Osteoblast (primary cell): ENCODE measurements at regions not wholly inside any gene's neighbourhood (a gene's known extent, or its start where the extent isn't known, plus 50 kb on each side); places are given as distances from the start of the nearest gene placed in this dataset.

ENCODE experiments used
- DNase-seq: peaks from one replicate; pipeline ENCODE4 v3.0.0; 2011; ENCODE audit warnings: low spot score, mixed read lengths; ENCODE audit not compliant: insufficient read length; ENCODE audit errors: missing footprints
- H2AFZ ChIP-seq: 2 replicates; pipeline ENCODE4 v1.6.0; 2011; ENCODE audit warnings: mild to moderate bottlenecking, low read length
- H3K27ac ChIP-seq: 2 replicates; pipeline ENCODE4 v1.5.1; 2011; ENCODE audit warnings: mild to moderate bottlenecking, low read depth, low read length, moderate library complexity
- H3K27me3 ChIP-seq: 2 replicates; pipeline ENCODE4 v1.6.0; 2012; ENCODE audit warnings: mild to moderate bottlenecking, control low read depth, inconsistent platforms, low read length, moderate library complexity; ENCODE audit not compliant: insufficient read depth
- H3K36me3 ChIP-seq: 2 replicates; pipeline ENCODE4 v1.5.1; 2011; ENCODE audit warnings: mild to moderate bottlenecking, low read length, control low read depth, moderate library complexity; ENCODE audit not compliant: insufficient read depth
- H3K4me1 ChIP-seq: 2 replicates; pipeline ENCODE4 v1.5.1; 2011; ENCODE audit warnings: mild to moderate bottlenecking, low read length, control low read depth, moderate library complexity; ENCODE audit not compliant: insufficient read depth
- H3K4me2 ChIP-seq: 2 replicates; pipeline ENCODE4 v1.6.0; 2011; ENCODE audit warnings: mild to moderate bottlenecking, low read length; ENCODE audit not compliant: insufficient read depth
- H3K4me3 ChIP-seq: fragments of 200-600 bp; sonication (generic); 3 replicates; pipeline ENCODE4 v1.5.1; 2012; ENCODE audit warnings: mild to moderate bottlenecking, low read length, inconsistent platforms; ENCODE audit not compliant: insufficient read depth
- H3K79me2 ChIP-seq: 2 replicates; pipeline ENCODE4 v1.6.0; 2012; ENCODE audit warnings: mild to moderate bottlenecking, low read length, control low read depth, inconsistent platforms; ENCODE audit not compliant: insufficient read depth
- H3K9me3 ChIP-seq: 2 replicates; pipeline ENCODE4 v1.5.1; 2011; ENCODE audit warnings: low read depth, low read length, control low read depth
- H4K20me1 ChIP-seq: 2 replicates; pipeline ENCODE4 v1.6.0; 2012; ENCODE audit warnings: mild to moderate bottlenecking, low read length, control low read depth; ENCODE audit not compliant: insufficient read depth
- TF ChIP-seq, protein P1 (sequence below): IDR thresholded peaks from 2 replicates; pipeline ENCODE4 v1.5.1; 2011; ENCODE audit warnings: mild to moderate bottlenecking, low read depth, low read length, moderate library complexity; ENCODE audit errors: extremely low read depth

DNA sequence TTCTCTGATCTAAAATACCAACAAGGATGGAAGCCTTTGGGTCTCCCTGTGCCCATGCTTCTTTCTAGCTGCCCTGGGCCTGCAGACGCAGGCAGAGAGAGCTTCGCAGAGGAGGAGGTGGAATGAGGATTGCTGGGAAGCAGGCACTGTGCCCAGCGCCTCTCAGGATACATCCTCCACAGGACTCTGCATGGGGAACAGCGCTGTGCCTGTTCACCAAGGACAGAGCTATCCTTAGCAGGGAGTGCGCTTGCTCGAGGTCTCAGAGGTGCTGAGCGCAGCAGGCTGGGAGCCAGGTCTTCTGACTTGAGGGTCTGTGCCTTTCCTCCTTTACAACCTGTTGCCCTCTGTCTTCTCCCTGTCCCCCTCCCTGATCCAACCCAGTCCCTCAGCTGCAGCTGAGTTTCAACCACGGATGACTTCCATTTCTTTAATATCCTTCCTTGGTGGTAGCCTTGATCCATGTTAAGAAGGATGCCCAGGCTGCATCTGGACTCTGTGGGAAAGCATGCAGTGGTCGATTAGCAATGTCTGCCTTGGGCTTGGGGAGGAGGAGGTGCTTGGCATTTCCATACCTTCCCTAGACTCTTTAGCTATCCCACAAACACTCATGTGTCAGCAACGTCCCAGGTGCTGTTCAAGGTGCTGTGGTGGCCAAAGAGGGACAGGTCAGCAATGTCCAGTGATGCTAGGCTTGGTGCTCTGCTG is 219.6 kb upstream of the GPR26 start:
- TF ChIP-seq, protein P1, sequence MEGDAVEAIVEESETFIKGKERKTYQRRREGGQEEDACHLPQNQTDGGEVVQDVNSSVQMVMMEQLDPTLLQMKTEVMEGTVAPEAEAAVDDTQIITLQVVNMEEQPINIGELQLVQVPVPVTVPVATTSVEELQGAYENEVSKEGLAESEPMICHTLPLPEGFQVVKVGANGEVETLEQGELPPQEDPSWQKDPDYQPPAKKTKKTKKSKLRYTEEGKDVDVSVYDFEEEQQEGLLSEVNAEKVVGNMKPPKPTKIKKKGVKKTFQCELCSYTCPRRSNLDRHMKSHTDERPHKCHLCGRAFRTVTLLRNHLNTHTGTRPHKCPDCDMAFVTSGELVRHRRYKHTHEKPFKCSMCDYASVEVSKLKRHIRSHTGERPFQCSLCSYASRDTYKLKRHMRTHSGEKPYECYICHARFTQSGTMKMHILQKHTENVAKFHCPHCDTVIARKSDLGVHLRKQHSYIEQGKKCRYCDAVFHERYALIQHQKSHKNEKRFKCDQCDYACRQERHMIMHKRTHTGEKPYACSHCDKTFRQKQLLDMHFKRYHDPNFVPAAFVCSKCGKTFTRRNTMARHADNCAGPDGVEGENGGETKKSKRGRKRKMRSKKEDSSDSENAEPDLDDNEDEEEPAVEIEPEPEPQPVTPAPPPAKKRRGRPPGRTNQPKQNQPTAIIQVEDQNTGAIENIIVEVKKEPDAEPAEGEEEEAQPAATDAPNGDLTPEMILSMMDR = no peak
- Histone ChIP-seq H3K27me3 (no peaks in the 10 kb centered on the region), H3K4me3 (no peak overlapping the region), H3K9me3 (no peaks in the 10 kb centered on the region), H3K36me3 (no peaks in the 10 kb centered on the region), H3K4me1 (no peaks in the 10 kb centered on the region), H4K20me1 (no peaks in the 10 kb centered on the region), H3K79me2 (no peaks in the 10 kb centered on the region), H2AFZ (no peak overlapping the region), H3K27ac (no peak overlapping the region), H3K4me2 (no peak overlapping the region)
- no peak for DNase-seq

DNA sequence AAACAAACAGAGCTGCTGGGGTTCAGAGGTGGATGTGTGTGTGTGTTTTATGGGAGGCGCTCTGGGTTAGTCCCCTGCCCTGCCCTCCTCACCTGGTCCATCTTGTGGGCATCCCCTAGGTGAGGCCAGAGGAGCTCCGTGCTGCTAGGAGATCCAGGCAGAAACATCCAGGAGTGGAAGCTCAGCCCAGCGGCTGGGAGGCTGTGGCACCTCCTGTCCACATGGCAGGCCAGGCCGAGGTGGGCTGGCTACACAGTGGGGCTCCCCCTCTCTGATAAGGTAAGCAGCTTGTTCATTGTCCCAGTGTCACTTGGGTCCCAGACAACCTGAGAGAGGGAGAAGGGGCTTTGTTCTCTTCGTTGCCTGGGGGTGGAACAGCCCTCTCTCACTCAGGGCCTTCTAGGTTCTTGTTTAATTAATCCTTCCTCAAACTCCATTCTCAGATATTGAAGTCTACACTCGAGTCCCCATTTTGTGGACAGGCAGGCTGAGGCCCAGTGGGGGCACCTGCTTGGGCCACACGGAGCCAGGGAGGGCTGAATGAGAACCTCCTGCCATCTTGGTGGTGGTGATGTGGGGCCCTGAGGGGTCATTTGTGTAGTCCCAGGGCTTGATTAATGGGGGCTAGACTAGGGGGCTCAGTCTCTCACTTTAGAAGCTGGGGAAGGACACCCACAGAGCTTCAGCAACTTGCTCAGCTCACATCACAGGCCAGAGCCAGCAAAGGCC is 216.8 kb upstream of the GPR26 start:
- H3K27ac ChIP-seq = no peak overlapping the region
- no peaks in the 10 kb centered on the region for H3K36me3 ChIP-seq
- H3K9me3 ChIP-seq = no peaks in the 10 kb centered on the region
- H3K79me2 ChIP-seq = no peaks in the 10 kb centered on the region
- no peaks in the 10 kb centered on the region for H3K27me3 ChIP-seq
- no peak overlapping the region for H3K4me2 ChIP-seq
- H4K20me1 ChIP-seq = no peaks in the 10 kb centered on the region
- no peak overlapping the region for H2AFZ ChIP-seq
- TF ChIP-seq, protein P1 = no peak
- no peak for DNase-seq
- H3K4me3 ChIP-seq = no peak overlapping the region
- no peaks in the 10 kb centered on the region for H3K4me1 ChIP-seq

GRCh38 chr10:123450956-123451605 is 215.1 kb upstream of the GPR26 start:
- H3K36me3 ChIP-seq = no peaks in the 10 kb centered on the region
- no peak overlapping the region for H2AFZ ChIP-seq
- H4K20me1 ChIP-seq = no peaks in the 10 kb centered on the region
- H3K4me1 ChIP-seq = no peaks in the 10 kb centered on the region
- DNase-seq = no peak
- TF ChIP-seq, protein P1 = no peak
- H3K9me3 ChIP-seq = no peaks in the 10 kb centered on the region
- no peak overlapping the region for H3K4me2 ChIP-seq
- no peaks in the 10 kb centered on the region for H3K79me2 ChIP-seq
- no peak overlapping the region for H3K4me3 ChIP-seq
- no peaks in the 10 kb centered on the region for H3K27me3 ChIP-seq
- H3K27ac ChIP-seq = no peak overlapping the region
